ENCODE measurements at regions not wholly inside any gene's neighbourhood (a gene's known extent, or its start where the extent isn't known, plus 50 kb on each side); places are given as distances from the start of the nearest gene placed in this dataset.

DNA sequence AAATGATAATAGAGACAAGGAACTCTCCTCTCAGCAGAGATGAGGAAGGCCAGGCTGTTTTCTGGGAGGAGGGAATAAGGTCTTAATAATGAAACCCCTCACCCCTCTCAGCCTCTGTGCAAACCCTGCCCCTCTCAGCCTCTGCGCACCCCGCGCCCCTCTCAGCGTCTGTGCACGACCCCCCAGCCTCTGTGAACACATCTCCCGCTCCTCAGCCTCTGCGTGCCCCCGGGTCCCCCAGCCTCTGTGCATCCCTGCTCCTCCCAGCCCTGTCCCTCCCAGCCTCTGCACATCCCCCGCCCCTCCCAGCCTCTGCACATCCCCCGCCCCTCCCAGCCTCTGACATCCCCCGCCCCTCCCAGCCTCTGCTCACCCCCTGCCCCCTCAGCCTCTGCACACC, 837.8 kb downstream of the TBC1D22A start:
- H3K4me3 ChIP-seq: no peak overlapping the region
- WGBS, 4 donors: 36 to 61% (median 50%) methylated on average over 7 to 11 of the region's 11 CpGs

DNA sequence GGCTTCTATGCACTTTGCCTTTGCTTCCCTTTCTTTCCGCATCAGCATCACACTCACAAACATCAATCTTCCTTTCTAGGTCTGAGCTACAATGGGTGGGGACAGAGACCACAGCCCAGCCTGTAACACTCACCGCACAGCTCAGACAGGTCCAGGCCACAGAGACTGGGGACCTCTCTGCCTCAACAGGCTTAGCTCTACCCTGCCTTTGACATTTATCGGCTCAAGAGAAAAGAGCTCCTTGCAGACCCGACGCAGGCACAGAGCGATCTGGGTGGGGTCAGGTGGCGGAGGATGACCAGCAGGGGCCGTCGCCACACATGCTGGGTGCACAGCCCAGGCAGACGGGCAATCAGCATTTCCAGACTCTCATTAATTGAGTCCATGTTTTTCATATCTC, 837.3 kb downstream of the TBC1D22A start:
- H3K4me1 ChIP-seq (replicated peaks in 1 of 2): no peaks in the 10 kb centered on the region
- H3K36me3 ChIP-seq (replicated peaks in 1 of 2): no peaks in the 10 kb centered on the region
- 54 to 77% (median 64%) methylated on average over 10 of the region's 10 CpGs for WGBS, 4 donors
- H3K27ac ChIP-seq: no peak overlapping the region
- DNase-seq: no peak
- H3K27me3 ChIP-seq: peaks cover 4% of the 10 kb centered on the region
- H3K9me3 ChIP-seq (replicated peaks in 1 of 3): no peaks in the 10 kb centered on the region
- intact Hi-C loops (cut with DNase I): no loop called here
- H3K4me3 ChIP-seq: no peak overlapping the region
- TF ChIP-seq POLR2A (IDR thresholded peaks at IDR 0.05): no peak
- TF ChIP-seq, protein P1, sequence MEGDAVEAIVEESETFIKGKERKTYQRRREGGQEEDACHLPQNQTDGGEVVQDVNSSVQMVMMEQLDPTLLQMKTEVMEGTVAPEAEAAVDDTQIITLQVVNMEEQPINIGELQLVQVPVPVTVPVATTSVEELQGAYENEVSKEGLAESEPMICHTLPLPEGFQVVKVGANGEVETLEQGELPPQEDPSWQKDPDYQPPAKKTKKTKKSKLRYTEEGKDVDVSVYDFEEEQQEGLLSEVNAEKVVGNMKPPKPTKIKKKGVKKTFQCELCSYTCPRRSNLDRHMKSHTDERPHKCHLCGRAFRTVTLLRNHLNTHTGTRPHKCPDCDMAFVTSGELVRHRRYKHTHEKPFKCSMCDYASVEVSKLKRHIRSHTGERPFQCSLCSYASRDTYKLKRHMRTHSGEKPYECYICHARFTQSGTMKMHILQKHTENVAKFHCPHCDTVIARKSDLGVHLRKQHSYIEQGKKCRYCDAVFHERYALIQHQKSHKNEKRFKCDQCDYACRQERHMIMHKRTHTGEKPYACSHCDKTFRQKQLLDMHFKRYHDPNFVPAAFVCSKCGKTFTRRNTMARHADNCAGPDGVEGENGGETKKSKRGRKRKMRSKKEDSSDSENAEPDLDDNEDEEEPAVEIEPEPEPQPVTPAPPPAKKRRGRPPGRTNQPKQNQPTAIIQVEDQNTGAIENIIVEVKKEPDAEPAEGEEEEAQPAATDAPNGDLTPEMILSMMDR (IDR thresholded peaks at IDR 0.05): no peak

More for the DNA sequence above, 837.8 kb downstream of the TBC1D22A start:
- H3K9me3 ChIP-seq (replicated peaks in 1 of 3): no peaks in the 10 kb centered on the region
- TF ChIP-seq, protein P1 (IDR thresholded peaks at IDR 0.05): no peak
- TF ChIP-seq POLR2A (IDR thresholded peaks at IDR 0.05): no peak
- no peaks in the 10 kb centered on the region for H3K36me3 ChIP-seq (replicated peaks in 1 of 2)
- no peak overlapping the region for H3K27ac ChIP-seq
- peaks cover 4% of the 10 kb centered on the region for H3K27me3 ChIP-seq
- H3K4me1 ChIP-seq (replicated peaks in 1 of 2): no peaks in the 10 kb centered on the region
- DNase-seq: no peak
- intact Hi-C loops (cut with DNase I): no loop called here

DNA sequence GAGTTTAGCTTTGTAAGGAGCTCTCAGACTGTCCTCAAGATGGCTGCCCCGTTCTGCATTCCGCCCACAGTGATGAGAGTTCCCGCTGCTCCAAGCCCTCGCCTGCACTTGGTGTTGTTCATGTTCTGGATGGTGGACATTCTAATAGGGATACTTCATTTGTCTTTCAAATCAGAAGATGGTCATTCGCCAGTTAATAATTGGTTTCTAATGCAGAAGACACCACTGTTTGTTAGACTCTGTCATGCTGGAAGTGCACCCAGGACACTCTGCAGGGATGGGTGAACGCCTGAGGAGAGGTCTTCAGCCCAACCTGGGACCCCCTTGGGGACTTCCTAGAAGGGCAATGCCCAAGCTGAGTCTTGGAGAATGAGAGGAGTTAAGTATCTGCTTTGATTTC, 836.4 kb downstream of the TBC1D22A start:
- Histone ChIP-seq H3K27ac (no peak overlapping the region), H3K36me3 (replicated peaks in 1 of 2) (no peaks in the 10 kb centered on the region), H3K4me3 (no peak overlapping the region), H3K9me3 (replicated peaks in 1 of 3) (no peaks in the 10 kb centered on the region), H3K27me3 (peaks cover 4% of the 10 kb centered on the region), H3K4me1 (replicated peaks in 1 of 2) (no peaks in the 10 kb centered on the region)
- DNase-seq: no peak
- 85 to 92% (median 89%) methylated on average over 6 of the region's 6 CpGs for whole genome bisulfite sequencing, 4 donors
- TF ChIP-seq, protein P1 (IDR thresholded peaks at IDR 0.05): no peak
- TF ChIP-seq POLR2A (IDR thresholded peaks at IDR 0.05): no peak
- intact Hi-C loops (cut with DNase I): no loop called here

DNA sequence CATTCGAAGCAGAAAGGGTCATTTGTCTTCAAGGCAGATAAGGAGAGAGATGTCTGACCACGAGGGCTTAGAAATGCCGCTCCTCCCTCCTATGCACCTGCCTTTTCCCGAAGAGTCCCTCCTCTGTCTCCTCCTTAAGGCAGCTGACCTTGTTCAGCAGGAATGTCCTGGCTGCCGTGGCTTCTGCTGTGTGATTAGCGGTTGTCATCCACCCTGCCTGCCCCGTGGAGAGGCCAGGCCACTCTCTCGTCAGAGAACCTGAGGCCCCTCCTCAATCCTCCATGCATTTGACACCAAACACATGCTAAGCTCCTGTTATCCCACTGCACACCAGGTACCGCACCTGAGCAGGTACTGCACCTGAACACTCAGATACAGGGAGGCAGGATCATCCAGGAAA, 834.6 kb downstream of the TBC1D22A start:
- no peak for TF ChIP-seq POLR2A (IDR thresholded peaks at IDR 0.05)
- TF ChIP-seq, protein P1 (IDR thresholded peaks at IDR 0.05): no peak
- H3K27me3 ChIP-seq: peaks cover 4% of the 10 kb centered on the region
- 34 to 48% (median 37%) methylated on average over 7 to 9 of the region's 9 CpGs for WGBS, 4 donors
- H3K4me1 ChIP-seq (replicated peaks in 1 of 2): no peaks in the 10 kb centered on the region
- H3K36me3 ChIP-seq (replicated peaks in 1 of 2): no peaks in the 10 kb centered on the region
- no peak overlapping the region for H3K4me3 ChIP-seq
- H3K27ac ChIP-seq: no peak overlapping the region
- intact Hi-C loops (cut with DNase I): no loop called here
- DNase-seq: no peak
- H3K9me3 ChIP-seq (replicated peaks in 1 of 3): no peaks in the 10 kb centered on the region

Measured in adrenal gland (tissue), 9 donors.